ENCODE measurements at regions not wholly inside any gene's neighbourhood (a gene's known extent, or its start where the extent isn't known, plus 50 kb on each side); places are given as distances from the start of the nearest gene placed in this dataset.

GRCh38 chr5:125200866-125201373 lies 454.5 kb upstream of the ZNF608 start:
- Histone ChIP-seq H3K4me3 (peak overlapping the region; percentile 39), H3K9me3 (no peaks in the 10 kb centered on the region), H3K4me1 (peaks cover 11% of the 10 kb centered on the region), H3K36me3 (no peaks in the 10 kb centered on the region), H3K27ac (no peak overlapping the region), H3K27me3 (ENCODE audit: low read depth) (no peaks in the 10 kb centered on the region)
- intact Hi-C loops (cut with DNase I): no loop called here
- ATAC-seq (no peak), DNase-seq (no peak)
- TF ChIP-seq CTCF (IDR thresholded peaks at IDR 0.05): no peak

- Histone ChIP-seq H3K4me3 (no peak overlapping the region), H3K27me3 (ENCODE audit: low read depth) (no peaks in the 10 kb centered on the region), H3K4me1 (peaks cover 11% of the 10 kb centered on the region), H3K27ac (no peak overlapping the region), H3K36me3 (no peaks in the 10 kb centered on the region), H3K9me3 (no peaks in the 10 kb centered on the region)
- DNase-seq (no peak), ATAC-seq (no peak)
- TF ChIP-seq CTCF (IDR thresholded peaks at IDR 0.05): no peak
- intact Hi-C loops (cut with DNase I): no loop called here
These were observed 455.1 kb upstream of the ZNF608 start for GRCh38 chr5:125201446-125202052.

GRCh38 chr5:125202353-125202752 lies 455.9 kb upstream of the ZNF608 start:
- H3K27ac ChIP-seq: no peak overlapping the region
- no peaks in the 10 kb centered on the region for H3K9me3 ChIP-seq
- peaks cover 11% of the 10 kb centered on the region for H3K4me1 ChIP-seq
- intact Hi-C loops (cut with DNase I): no loop called here
- no peaks in the 10 kb centered on the region for H3K27me3 ChIP-seq (ENCODE audit: low read depth)
- H3K4me3 ChIP-seq: no peak overlapping the region
- TF ChIP-seq CTCF (IDR thresholded peaks at IDR 0.05): no peak
- DNase-seq: no peak
- ATAC-seq: no peak
- no peaks in the 10 kb centered on the region for H3K36me3 ChIP-seq

- no peak for ATAC-seq
- no peaks in the 10 kb centered on the region for H3K27me3 ChIP-seq (ENCODE audit: low read depth)
These were observed 456.5 kb upstream of the ZNF608 start for GRCh38 chr5:125202871-125203438.

GRCh38 chr5:125203912-125204311 lies 457.5 kb upstream of the ZNF608 start:
- Histone ChIP-seq H3K27me3 (ENCODE audit: low read depth) (no peaks in the 10 kb centered on the region), H3K4me1 (peaks cover 7% of the 10 kb centered on the region), H3K4me3 (no peak overlapping the region), H3K36me3 (no peaks in the 10 kb centered on the region), H3K9me3 (no peaks in the 10 kb centered on the region), H3K27ac (no peak overlapping the region)
- intact Hi-C loops (cut with DNase I): no loop called here
- TF ChIP-seq CTCF (IDR thresholded peaks at IDR 0.05): no peak
- DNase-seq (no peak), ATAC-seq (no peak)

More at GRCh38 chr5:125202871-125203438, 456.5 kb upstream of the ZNF608 start:
- H3K4me1 ChIP-seq: peaks cover 11% of the 10 kb centered on the region
- no peaks in the 10 kb centered on the region for H3K36me3 ChIP-seq
- intact Hi-C loops (cut with DNase I): no loop called here
- no peak overlapping the region for H3K27ac ChIP-seq
- no peak for DNase-seq
- no peak overlapping the region for H3K4me3 ChIP-seq
- H3K9me3 ChIP-seq: no peaks in the 10 kb centered on the region
- TF ChIP-seq CTCF (IDR thresholded peaks at IDR 0.05): no peak
